ENCODE measurements at regions not wholly inside any gene's neighbourhood (a gene's known extent, or its start where the extent isn't known, plus 50 kb on each side); places are given as distances from the start of the nearest gene placed in this dataset.

DNA sequence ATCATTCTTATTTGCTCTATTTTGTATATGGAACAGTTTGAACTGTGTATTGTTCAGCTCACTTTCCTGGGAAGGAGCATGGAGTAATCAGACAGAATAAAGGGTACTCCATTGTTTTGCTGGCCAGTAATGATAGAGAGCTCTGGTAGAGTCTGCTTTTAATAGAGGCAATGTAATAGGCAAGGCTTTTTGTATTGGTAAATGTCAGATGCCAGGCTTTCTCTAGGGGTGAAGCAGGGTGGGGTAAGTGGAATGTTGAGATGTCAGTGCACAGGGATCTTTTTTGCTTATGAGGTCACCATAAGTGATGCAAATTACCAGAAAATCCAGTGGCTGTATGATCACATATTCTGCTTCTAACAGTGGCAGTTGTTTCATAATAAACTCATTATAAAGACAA is 1088.3 kb upstream of the SORCS1 start:
- no peak overlapping the region for H3K27ac ChIP-seq
- H3K4me3 ChIP-seq: no peak overlapping the region
- H3K27me3 ChIP-seq: no peaks in the 10 kb centered on the region
- DNase-seq: no peak
- intact Hi-C loops (cut with DNase I; ENCODE audit: low total_unique reads): no loop called here
- no peaks in the 10 kb centered on the region for H3K9me3 ChIP-seq
- TF ChIP-seq, protein P1, sequence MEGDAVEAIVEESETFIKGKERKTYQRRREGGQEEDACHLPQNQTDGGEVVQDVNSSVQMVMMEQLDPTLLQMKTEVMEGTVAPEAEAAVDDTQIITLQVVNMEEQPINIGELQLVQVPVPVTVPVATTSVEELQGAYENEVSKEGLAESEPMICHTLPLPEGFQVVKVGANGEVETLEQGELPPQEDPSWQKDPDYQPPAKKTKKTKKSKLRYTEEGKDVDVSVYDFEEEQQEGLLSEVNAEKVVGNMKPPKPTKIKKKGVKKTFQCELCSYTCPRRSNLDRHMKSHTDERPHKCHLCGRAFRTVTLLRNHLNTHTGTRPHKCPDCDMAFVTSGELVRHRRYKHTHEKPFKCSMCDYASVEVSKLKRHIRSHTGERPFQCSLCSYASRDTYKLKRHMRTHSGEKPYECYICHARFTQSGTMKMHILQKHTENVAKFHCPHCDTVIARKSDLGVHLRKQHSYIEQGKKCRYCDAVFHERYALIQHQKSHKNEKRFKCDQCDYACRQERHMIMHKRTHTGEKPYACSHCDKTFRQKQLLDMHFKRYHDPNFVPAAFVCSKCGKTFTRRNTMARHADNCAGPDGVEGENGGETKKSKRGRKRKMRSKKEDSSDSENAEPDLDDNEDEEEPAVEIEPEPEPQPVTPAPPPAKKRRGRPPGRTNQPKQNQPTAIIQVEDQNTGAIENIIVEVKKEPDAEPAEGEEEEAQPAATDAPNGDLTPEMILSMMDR (IDR thresholded peaks at IDR 0.05): no peak
- TF ChIP-seq POLR2A (IDR thresholded peaks at IDR 0.05): no peak
- no peaks in the 10 kb centered on the region for H3K4me1 ChIP-seq
- H3K36me3 ChIP-seq: no peaks in the 10 kb centered on the region

DNA sequence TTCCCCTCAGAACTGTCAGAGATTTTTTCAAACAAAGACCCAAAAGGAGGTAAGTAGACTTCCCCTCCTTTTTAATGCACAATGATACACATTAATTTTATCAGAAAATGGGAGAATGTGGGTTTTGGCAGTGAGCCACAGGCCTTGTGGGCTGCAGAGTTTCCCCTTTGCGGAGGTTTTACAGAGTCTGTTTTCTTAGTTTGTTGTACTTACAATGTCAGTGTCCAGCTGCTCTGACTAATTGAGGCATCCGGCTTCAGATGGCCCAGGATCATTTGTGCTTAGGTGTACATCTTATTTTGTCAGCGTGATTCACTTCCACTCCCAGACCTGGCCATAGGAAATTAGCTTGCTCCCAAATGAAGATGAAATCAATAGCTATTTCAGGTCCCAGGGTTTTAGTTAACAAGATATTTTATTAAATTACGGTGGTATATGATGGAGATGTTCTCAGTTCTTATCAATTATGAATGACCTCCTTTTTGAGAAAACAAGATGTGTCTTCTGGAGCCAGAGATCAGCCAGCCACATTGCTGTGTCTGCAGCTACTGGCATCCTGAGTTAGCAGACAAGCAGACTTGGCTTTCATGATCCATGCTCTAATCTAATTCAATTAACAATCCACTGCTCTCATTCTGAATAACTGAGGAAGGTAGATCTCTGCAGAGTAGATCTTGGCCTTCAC is 1086.6 kb upstream of the SORCS1 start:
- Histone ChIP-seq H3K27ac (no peak overlapping the region), H3K4me3 (no peak overlapping the region), H3K27me3 (no peaks in the 10 kb centered on the region), H3K9me3 (no peaks in the 10 kb centered on the region), H3K36me3 (no peaks in the 10 kb centered on the region), H3K4me1 (no peaks in the 10 kb centered on the region)
- intact Hi-C loops (cut with DNase I; ENCODE audit: low total_unique reads): no loop called here
- TF ChIP-seq, protein P1 (IDR thresholded peaks at IDR 0.05): no peak
- no peak for TF ChIP-seq POLR2A (IDR thresholded peaks at IDR 0.05)
- DNase-seq: no peak

DNA sequence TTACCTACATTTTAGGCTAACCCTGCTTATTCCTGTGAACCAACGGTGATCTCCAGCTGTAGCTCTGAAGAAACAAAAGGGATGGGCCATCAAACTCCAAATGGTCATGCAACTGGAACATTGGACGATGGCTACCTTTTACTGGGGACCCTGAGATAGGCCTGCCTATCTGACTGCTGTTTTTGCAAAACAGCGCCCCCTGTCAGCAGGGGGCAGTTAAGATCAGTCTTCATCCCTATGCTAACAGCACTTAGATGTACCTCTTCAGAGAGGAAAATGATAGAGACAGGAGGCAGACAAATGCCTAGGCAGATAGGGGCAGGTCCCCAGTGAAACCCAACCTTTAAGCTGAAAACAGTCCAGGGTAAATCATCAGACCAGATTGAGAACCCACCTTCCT is 1085.4 kb upstream of the SORCS1 start:
- no peaks in the 10 kb centered on the region for H3K36me3 ChIP-seq
- no peak overlapping the region for H3K27ac ChIP-seq
- no peak for DNase-seq
- no peaks in the 10 kb centered on the region for H3K4me1 ChIP-seq
- H3K9me3 ChIP-seq: no peaks in the 10 kb centered on the region
- H3K27me3 ChIP-seq: no peaks in the 10 kb centered on the region
- intact Hi-C loops (cut with DNase I; ENCODE audit: low total_unique reads): no loop called here
- TF ChIP-seq, protein P1 (IDR thresholded peaks at IDR 0.05): no peak
- TF ChIP-seq POLR2A (IDR thresholded peaks at IDR 0.05): no peak
- H3K4me3 ChIP-seq: no peak overlapping the region

DNA sequence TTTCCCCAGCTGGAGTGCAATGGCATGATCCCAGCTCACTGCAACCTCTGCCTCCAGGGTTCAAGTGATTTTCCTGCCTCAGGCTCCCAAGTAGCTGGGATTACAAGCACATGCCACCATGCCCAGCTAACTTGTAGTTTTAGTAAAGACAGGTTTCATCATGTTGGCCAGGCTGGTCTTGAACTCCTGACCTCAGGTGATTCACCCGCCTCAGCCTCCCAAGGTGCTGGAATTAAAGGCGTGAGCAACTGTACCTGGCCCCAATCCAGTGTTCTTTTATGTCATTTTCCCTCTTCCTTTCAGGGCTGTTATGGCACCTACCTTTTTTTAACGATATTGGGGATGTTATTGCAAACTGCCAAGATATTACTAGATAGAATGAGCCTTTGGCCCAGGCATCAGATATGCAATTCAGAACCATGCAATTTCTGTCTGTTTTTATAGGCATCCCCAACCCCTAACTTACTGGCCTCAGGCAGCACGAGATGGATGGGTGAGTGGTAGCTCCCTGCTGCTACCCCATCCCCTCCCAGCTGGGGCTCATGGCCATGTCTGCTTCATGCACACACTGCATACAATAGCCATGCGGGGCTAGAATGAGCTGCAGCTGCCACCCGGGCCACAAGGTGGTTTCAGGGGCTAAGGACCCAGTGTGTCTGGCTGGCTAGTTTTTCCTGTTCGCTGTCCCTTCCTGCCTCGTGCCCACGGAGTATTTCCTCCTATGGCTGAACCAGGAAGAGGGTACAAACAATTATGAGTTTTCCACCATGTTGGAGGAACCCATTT is 1080.1 kb upstream of the SORCS1 start:
- Histone ChIP-seq H3K4me3 (no peak overlapping the region), H3K27me3 (no peaks in the 10 kb centered on the region), H3K27ac (no peak overlapping the region), H3K36me3 (no peaks in the 10 kb centered on the region), H3K4me1 (no peaks in the 10 kb centered on the region), H3K9me3 (no peaks in the 10 kb centered on the region)
- no peak for DNase-seq
- intact Hi-C loops (cut with DNase I; ENCODE audit: low total_unique reads): no loop called here
- TF ChIP-seq, protein P1 (IDR thresholded peaks at IDR 0.05): no peak
- no peak for TF ChIP-seq POLR2A (IDR thresholded peaks at IDR 0.05)

DNA sequence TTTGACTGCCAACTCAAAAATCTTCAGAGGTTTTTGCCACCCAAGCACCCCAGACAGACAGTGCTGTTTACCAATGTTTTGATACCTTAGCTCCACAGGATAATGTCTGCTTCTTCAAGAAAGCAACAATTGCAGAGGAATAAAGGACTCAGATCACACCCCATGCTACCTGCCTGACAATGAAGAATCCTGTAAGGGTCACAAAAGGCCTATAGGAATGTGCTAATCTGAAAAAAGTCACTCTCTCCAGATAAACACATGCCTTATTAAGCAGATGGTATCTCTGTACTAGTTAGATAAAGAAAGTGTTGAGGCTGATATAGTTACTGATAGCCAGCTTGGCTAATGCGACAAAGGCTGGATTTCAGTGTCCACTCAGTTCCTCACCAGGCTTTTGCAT is 1076.7 kb upstream of the SORCS1 start:
- no peak for DNase-seq
- Histone ChIP-seq H3K4me1 (no peaks in the 10 kb centered on the region), H3K27me3 (no peaks in the 10 kb centered on the region), H3K27ac (no peak overlapping the region), H3K4me3 (no peak overlapping the region), H3K9me3 (no peaks in the 10 kb centered on the region), H3K36me3 (no peaks in the 10 kb centered on the region)
- TF ChIP-seq, protein P1 (IDR thresholded peaks at IDR 0.05): no peak
- TF ChIP-seq POLR2A (IDR thresholded peaks at IDR 0.05): no peak
- intact Hi-C loops (cut with DNase I; ENCODE audit: low total_unique reads): no loop called here

All from uterus (tissue), 3 donors.